ENCODE measurements at regions not wholly inside any gene's neighbourhood (a gene's known extent, or its start where the extent isn't known, plus 50 kb on each side); places are given as distances from the start of the nearest gene placed in this dataset.

DNA sequence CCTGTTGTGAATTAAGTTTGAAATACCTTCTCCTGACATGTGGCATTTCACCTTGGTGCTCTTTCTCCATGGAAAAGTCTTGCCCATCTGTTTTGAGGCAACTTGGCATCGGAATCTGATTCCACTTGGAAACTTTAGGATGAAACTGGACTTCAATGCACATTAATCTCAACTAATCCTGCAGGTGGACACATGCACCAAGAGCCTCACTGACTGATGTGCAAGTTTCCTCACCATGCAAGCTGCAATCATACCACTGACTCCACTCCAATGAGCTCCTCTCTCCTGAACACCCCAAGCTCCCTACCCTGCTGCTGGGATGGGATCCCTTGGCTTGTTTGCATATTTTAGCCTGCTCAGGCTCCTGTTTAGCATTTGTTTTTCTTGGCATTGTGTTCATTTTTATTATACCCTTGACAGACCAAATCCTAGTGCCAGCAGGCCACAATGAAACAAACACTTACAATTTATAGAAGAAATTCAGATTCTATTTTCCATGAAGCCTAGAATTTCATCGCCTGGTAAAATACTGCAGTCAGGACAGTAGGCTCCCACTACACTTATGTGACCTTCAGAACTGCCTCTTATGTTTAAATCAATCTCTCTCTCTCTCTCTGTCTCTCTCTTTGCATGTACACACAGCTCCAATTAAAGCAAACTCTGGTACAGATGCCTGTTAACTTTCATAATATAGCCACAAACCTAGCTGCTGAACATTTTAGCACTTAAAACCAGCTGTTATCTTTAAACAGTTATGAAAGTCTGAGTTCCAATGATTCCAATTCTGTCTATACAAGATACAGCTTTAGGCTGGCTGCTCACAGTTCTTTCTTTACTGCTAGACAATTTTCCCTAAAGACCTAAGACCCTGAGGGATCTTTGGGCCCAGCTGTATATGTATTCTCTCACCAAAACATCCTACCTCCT, 141.5 kb downstream of the OSR1 start:
- TF ChIP-seq, protein P1, sequence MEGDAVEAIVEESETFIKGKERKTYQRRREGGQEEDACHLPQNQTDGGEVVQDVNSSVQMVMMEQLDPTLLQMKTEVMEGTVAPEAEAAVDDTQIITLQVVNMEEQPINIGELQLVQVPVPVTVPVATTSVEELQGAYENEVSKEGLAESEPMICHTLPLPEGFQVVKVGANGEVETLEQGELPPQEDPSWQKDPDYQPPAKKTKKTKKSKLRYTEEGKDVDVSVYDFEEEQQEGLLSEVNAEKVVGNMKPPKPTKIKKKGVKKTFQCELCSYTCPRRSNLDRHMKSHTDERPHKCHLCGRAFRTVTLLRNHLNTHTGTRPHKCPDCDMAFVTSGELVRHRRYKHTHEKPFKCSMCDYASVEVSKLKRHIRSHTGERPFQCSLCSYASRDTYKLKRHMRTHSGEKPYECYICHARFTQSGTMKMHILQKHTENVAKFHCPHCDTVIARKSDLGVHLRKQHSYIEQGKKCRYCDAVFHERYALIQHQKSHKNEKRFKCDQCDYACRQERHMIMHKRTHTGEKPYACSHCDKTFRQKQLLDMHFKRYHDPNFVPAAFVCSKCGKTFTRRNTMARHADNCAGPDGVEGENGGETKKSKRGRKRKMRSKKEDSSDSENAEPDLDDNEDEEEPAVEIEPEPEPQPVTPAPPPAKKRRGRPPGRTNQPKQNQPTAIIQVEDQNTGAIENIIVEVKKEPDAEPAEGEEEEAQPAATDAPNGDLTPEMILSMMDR (optimal IDR thresholded peaks at IDR 0.05 in 1 of 3, IDR thresholded peaks at IDR 0.05 in 1 of 3, conservative IDR thresholded peaks at IDR 0.05 in 1 of 3; ENCODE audit: extremely low read depth in 1 of 3, insufficient read depth in 2 of 3, low read length in 3 of 3) = no peak
- TF ChIP-seq EZH2 (IDR thresholded peaks at IDR 0.05; ENCODE audit: low read length) = no peak

All from keratinocyte (primary cell).